GM12874 (cell line): ENCODE measurements at regions not wholly inside any gene's neighbourhood (a gene's known extent, or its start where the extent isn't known, plus 50 kb on each side); places are given as distances from the start of the nearest gene placed in this dataset.

Source experiments
- CTCF ChIP-seq: IDR thresholded peaks from 2 replicates; pipeline ENCODE4 v1.5.1; 2011; ENCODE audit warnings: low read depth, mild to moderate bottlenecking, control low read depth, low read length, moderate library complexity; ENCODE audit not compliant: insufficient read depth

GRCh38 chr3:154625756-154626155 lies 195.8 kb upstream of the GPR149 start:
- no peak for TF ChIP-seq CTCF

GRCh38 chr3:154616298-154616697 lies 186.3 kb upstream of the GPR149 start:
- TF ChIP-seq CTCF, result 0 out of 2 replicates have a peak, but pooled peaks have one; percentile 1

GRCh38 chr3:154615471-154615870 lies 185.5 kb upstream of the GPR149 start:
- no peak for TF ChIP-seq CTCF

- TF ChIP-seq CTCF, result no peak
Measured at GRCh38 chr3:154614601-154615000, 184.6 kb upstream of the GPR149 start.

GRCh38 chr3:154614078-154614477 lies 184.1 kb upstream of the GPR149 start:
- no peak for TF ChIP-seq CTCF

- no peak for TF ChIP-seq CTCF
Measured at GRCh38 chr3:154602241-154602640, 172.3 kb upstream of the GPR149 start.

- no peak for TF ChIP-seq CTCF
Measured at GRCh38 chr3:154598166-154598565, 168.2 kb upstream of the GPR149 start.
